NOMO-1 (cell line): ENCODE measurements at regions not wholly inside any gene's neighbourhood (a gene's known extent, or its start where the extent isn't known, plus 50 kb on each side); places are given as distances from the start of the nearest gene placed in this dataset.

Source experiments
- DNase-seq, 2 experiments: peaks; one replicate each; lab custom pipeline; 2025; ENCODE audit not compliant: unreplicated experiment in 2 of 2; lab: John Stamatoyannopoulos, UW

DNA sequence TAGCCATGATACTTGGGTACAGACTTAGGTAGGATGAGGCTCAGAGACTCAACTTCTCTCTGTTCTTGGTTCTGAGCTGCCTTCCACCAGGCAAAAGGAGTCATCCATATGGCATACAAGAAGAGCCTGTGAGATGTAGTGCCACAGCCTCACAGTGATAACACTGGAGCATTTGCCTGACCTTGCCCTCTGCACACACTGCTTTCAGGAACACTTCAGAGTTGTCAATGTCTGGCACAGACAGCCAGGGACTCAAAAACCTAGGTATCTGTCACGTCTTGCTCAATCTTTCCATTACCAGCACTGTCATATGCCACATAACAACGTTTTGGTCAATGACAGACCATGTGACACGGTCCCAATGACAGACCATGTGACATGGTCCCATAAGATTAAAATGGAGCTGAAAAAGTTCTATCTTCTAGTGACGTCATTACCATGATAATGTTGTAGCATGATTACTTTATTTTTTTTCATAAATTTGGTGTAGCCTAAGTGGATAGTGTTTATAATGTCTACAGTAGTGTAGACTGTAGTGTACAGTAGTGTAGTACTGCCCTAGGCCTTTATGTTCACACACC lies 199.9 kb upstream of the CTTNBP2NL start:
- DNase-seq = no peak

DNA sequence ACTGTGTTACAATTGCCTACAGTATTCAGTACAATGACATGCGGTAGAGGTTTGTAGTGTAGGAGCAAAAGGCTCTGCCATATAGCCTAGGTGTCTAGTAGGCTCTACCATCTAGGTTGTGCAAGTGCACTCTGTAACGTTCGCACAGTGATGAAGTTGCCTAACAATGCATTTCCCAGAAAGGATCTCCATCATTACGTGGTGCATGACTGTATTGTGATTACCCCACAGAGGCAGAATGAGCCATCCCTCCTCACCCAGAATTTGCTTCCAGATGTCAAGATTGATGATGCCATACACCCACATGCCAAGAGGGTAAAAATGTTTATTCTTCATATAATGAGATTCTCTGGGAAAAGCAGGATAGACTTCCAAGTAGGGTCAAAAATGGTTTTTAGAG lies 199.3 kb upstream of the CTTNBP2NL start:
- no peak for DNase-seq

DNA sequence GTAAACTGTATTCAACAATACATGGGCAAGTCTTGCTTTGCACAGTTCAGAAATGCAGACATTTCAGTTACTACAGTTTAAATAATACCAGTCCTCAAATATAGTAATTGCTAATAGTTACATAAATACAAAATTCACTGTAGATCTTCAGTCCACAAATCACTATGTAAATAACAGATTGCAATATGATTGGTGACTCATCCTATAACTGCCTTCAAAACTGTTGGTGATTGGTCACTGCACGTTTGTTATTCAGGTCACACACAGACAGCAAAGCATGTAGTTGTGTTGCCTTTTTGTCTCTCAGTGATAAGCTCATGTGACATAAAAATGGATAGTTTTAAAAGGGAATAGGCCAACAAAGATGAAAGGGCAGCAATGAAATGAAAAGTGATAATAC lies 186.5 kb upstream of the CTTNBP2NL start:
- DNase-seq = no peak

DNA sequence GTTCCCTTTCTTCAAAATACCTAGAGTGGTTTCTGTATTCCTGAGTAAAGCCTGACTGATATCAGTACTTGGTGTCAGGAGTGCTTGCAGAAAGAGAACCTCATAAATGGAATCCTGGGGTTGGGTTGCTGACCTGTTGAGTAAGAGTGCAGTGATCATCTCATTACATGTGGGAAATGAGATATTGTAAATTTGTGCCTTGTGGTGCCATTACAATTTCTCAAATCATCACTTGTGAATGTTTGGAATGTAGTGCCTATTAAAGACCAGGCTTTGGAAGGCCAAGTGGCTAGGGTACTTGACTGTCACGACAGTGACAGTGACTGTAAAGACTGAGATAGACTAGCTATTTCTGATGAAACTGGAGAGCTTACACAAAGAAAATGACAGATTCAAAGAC lies 176.7 kb upstream of the CTTNBP2NL start:
- DNase-seq = no peak

DNA sequence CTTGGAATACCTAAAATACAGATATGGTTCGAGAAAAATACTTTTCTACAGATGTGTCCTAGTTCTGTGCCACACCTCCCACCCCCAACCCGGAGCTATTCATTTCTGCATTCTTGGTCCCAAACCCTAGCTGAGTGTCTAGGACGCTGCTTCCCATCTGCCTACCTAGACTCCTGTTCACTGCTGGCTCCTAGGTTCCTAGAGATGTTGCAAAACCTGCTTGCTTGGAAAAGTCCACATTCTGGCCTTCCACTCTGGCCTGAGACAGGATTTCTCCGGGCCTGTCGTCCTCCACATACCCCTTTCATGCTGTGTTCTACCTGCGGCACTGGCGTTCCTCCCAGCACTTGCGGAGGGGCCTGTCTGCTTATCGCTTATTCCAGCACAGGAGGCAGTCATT lies 165.8 kb upstream of the CTTNBP2NL start:
- DNase-seq = no peak

DNA sequence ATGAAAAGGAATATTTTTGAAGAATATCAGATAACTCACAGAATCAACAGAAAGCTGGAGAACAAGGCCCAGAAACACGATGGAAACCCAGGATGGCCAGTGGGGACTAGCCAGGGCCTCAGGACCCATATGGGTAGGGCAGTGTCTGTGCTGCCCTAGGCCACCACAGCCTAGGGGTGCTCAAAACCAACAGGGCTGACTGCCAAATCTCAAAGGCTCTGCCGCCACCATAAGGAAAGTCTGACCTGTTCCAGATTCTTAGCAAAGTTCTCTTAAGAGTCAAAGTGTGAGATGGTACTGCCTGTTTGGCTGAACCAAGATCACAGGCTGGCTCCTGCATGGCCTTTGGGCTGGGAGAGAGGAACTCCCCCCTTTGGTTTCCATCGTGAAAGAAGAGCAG lies 164.7 kb upstream of the CTTNBP2NL start:
- DNase-seq = no peak

DNA sequence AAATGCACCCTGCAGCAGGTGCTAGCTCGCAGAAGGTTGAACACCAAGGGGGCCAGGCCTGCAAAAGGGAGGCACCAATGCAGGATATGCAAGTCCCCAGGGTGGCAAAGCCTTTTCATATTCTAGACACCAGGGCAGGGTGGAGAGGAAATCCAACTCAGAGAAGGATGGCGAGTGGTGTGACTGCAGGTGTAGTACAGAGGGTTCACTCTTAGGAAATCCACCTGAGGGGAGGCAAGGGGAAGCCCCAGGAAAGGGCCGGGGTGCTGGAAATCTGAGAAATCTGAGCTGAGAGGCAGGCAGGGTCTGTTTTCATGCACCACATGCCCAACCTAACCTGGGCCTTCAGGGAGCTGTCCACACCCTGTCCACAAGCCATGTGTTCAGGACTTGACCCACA lies 163.2 kb upstream of the CTTNBP2NL start:
- DNase-seq = no peak

DNA sequence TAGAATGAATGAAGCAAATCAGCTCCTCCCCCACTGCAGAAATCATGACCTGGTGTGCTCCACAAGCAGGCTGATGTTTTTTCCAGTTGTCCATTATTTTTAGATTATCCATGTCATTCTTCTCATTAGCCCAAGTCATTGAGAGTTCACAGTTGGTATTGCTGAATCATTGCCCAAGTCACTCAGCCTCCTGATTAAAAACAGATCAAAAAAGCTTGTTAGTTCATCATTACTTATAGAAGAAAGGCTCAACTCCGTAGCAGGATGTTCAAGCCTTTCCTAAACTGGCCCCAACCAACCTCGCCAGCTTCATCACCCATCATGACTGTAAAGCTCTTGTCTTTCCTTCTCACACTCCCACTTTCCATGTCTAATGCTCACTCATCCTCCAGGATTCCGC lies 161.3 kb upstream of the CTTNBP2NL start:
- DNase-seq = no peak

DNA sequence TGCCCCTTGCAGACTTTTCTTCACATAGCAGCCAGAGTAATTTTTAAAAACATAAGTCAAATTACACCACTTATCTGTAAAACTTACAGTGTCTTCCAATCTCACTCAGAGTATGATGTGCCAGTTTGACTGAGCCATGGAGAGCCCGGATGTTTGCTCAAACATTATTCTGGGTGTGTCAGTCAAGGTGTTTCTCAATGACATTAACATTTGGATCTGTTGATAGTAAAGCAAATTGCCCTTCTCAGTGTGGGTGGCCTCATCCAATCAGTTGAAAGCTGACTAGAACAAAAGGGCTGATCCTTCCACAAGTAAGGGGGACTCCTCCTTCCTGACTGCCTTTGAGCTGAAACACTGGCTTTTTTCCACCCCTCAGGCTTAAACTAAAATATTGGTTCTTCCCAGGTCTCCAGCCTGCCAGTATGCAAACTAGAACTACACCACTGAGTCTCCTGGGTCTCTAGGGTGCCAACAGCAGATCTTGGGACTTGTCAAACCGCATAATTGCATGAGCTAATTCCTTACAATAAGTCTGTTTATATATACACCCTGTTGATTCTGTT lies 157.9 kb upstream of the CTTNBP2NL start:
- DNase-seq = no peak

DNA sequence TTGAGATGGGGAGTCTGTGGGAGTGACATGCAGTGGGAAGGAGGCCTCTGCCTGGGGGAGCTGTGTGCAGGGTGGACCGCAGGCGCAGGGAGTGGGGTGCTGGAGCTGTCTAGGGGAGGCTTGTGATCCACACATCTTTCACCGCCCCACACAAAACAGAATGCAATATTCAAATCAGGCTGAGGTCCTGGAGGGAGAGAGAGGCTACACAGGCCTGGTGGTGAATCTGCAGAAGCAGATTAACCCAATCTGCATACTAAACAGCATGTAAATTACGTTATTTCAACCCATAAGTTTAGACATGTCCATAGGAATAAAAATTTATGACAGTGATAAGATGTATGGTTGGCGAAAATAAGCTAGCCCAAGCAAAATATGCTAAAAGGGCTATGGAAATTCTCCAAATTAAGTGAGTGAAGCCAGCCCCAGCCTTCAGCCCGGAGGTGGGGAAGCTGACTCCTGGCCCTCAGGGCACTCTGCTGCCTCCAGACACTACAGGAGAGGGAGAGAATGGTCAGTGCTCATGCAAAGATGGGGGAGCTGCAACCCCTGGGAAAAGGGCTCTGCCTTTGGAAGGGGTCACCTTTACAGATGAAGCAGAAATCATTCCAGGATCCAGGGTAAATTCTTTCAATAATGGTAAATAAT lies 156.2 kb upstream of the CTTNBP2NL start:
- DNase-seq = no peak

DNA sequence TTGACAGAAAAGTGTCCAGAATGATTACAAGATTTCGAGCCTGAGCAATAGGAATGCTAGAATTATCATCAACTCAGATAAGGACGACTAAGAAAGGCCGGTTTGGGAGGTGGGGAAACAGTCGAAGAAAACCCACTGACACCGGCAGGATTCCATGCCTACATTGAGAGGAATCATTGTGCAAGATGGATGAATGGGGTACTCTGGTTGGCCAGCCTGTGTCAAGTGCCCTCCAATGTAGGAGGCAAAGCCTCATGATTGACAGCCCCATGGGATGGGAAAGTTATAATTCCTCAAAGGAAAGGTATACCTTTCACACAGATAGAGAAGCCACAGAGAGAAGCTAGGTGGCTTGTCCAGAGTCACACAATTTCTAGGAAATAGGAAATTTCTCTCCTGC lies 153.5 kb upstream of the CTTNBP2NL start:
- no peak for DNase-seq

DNA sequence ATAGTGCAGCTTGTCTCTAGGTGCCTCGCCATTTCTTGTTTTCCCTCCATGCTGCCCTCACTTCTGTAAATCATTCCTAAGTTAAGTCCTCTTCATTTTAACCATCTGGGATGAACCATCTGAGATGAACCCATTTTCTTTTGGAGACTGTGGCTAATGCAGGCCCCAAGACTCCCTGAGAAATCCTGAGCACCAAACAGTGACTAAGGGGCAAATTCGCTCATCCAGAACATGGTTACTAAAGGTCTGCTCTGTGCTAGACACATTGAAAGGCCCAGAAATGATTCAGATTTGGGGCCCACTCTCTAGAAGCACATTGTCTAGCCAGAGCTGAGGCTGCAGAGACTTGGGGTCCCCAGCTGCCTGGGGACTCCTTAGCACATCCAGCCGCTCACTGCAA lies 151.9 kb upstream of the CTTNBP2NL start:
- no peak for DNase-seq

DNA sequence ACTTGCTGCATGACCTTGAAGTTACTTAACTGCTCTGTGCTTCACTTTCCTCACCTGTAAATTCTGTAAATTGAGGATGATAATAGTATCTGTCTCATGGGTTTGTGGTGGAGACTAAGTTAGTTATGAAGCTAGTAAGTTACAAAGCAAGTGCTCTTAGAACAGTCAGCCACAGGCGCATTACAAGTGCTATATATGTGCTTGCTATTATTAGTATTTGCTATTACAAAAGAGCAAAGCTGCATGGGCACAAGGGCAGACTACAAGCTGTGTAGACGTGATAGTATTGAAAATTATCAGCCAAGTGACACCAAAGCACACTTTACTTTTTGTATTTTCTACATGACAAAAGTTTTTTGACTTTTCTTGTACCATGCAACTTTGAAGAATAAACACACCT lies 150.9 kb upstream of the CTTNBP2NL start:
- no peak for DNase-seq

DNA sequence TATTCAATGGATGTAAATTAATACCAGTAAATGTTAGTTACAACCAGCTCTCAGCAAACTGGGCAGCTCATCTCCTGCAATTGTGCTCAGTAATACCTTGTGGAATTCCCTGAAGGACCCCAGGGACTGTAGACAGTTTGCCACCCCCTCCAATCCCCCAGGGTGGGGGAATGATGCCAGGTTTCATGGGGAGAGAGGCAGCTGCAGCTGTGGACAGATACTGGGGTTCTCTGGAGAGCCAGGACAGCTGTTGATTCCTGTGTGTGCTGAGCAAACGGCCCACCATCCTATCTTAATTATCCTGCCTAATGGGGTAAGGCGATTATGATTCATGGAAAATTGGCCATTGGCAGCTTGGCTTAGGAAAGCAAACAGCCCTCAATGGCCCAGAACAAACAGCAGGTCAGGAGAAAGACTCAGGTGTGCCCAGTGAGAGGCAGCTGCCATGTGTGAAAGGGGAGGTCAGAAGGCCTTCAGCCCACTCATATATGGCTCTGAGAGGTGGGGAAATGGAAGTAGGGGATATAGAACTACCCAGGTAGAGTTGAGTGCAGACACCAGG lies 148.9 kb upstream of the CTTNBP2NL start:
- no peak for DNase-seq

DNA sequence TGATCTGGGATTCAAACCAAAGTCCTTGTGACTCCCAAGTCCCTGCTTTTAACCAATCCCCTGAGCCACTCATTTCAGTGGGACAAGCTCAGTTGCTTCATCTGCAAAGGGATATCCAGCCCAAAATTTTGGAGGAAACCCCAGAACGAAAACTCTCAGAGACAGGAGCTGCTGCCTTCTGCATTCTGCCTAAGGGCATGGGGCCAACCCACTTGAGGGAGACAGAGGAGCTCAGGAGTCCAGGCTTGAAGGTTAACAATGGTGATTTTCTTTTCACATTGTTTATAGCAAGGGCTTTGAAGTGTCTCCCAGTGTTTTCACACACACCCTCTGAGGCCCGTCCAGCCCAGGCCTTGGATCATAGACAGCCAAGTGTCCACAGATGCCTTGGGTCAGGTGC lies 148.1 kb upstream of the CTTNBP2NL start:
- no peak for DNase-seq

DNA sequence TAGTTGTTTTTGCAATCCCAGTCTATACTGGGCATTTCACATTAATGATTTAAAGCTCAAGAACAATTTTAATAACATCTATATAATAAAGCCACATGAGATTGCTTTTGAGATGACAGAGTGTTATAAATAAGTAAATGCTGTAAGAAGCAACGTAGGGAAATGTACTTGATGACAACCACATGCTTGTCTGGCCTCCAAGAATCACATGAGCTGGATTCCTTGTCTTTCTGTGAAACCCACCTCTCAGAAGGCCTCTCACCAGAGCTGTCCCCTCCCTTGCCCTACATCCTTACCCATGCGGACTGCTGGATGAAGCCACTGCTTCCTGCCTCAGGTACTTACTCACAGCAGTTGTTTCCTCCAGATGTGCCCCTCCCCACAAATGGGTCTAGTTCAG lies 145.1 kb upstream of the CTTNBP2NL start:
- DNase-seq = no peak

DNA sequence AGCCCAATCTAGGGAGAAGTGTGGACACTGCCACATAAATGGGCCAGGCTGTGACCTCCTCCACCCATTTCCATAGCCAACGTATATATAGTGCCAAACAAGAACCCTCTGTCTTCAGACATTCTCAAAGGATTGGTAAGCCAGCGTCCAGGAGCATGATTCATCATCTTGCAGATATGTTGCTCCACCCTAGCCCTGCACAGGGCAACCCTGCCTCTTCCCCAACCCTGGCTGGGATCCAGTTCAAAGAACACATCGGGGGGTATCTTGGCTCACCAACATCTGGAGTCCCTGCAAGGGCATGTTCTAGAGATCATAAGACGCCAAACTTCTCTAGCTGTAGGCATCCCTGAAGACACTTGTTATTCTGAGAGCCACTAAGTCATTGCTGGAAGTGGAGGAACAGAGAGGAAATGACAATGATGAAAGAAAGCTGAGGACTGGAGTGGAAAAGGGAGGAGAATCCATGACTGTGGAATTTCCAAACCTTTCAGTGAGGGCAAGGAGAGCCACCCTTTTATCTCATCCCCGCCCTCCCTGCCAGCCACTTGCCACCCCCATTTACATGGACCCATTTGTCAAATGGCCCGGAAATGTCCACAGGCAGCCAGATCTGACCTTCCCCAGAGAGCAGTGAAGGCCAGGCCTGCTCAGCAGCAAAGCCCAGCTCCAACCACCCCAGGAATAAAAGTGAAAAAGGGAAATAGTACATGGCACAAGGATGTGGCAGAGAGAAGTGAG lies 144.1 kb upstream of the CTTNBP2NL start:
- no peak for DNase-seq

DNA sequence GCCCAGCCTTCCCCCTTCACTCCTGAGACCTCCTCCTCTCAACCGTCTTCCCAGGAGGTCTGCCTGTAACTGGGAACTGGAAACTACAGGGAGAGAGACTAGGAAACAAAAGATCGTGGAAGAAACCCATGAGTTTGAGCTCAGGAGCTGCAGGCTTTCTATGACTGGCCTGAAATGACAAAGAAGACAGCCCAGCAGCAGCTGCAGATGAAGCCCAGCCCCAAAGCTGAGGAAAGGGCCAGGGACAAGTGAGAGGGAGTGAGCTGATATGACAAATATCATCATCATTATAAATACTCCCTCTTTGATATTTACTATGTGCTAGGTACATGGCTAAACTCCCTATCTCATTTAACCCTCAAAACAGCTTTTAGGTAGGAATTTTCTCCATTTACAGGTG lies 142.6 kb upstream of the CTTNBP2NL start:
- DNase-seq = no peak

DNA sequence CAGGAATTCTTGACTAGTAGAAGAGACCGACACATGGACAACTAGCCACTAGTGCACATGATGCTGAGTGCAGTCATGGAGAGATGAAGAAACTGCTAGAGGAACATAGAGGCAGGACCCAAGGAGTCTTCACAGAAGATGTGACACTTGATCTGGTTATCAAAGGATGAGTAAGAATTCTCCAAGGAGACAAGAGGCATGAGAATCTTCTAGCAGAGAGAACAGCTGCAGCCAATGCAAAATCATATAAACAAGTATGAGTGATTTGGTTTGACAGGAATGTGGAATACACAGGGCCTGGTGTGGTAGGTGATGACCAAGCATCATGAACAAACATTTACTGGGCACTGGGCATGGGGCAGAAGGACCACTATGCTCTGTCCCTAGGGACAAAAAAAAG lies 140.9 kb upstream of the CTTNBP2NL start:
- DNase-seq = no peak

DNA sequence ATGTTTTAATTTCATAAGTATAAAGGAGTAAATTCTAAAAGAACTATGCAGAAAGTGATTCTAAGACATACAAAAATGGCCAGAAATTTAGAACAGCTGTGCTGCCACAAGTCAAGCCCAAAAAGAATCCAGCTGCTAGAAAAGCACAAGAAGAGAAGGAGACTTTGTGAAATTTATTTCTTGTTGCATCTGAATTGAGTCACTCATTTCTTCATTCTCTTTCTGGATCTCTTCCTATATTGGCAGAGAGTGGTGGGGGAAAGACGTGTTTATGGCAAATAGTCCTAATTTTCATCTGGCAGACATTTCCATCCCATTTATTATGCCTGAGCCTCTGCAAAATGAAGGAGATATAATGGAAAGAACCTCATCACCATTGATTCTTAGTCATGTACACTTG lies 139.6 kb upstream of the CTTNBP2NL start:
- no peak for DNase-seq

DNA sequence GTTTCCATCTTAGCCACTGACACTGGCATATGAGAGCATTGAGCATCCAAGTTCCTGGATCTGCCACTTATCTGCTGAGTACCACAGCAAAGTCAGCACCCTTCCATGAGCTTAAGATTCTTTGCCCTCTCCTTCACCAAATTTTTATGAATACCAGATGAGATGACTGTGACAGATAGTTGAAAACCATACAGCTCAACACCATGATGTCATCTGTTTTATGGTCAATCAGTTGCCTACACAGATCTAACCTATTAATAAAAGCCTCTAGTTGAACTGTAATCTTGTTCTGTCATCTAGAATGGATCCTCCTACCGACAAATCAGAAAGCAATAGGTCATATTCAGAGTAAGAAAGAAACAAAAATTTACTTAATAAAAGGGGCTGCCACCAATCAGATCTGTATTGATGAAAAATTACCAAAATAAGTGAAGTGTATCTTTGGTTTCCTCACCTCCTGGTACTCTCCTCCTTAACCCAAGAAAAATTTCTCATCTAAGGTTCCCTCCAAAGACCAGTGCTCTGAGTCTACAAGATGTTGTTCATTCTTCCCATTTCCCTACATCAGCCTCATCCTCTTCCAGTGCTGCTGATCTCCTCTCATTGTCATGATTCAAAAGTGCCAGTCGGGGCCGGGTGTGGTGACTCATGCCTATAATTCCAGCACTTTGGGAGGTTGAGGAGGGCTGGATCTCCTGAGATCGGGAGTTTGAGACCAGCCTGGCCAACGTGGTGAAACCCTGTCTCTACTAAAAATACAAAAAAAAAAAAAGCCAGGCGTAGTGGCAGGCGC lies 138.8 kb upstream of the CTTNBP2NL start:
- no peak for DNase-seq
